GM19455 (cell line): ENCODE measurements at regions not wholly inside any gene's neighbourhood (a gene's known extent, or its start where the extent isn't known, plus 50 kb on each side); places are given as distances from the start of the nearest gene placed in this dataset.

Source experiments
- ATAC-seq: cut with Tn5 transposase; IDR thresholded peaks from one replicate; pipeline ENCODE4 v1.9.1; 2021; ENCODE audit not compliant: unreplicated experiment

- no peak for ATAC-seq
These were observed 56.7 kb upstream of the GUCA2B start for GRCh38 chr1:42096554-42096953.

GRCh38 chr1:42089246-42089645 lies 64.0 kb upstream of the GUCA2B start:
- ATAC-seq, result no peak

GRCh38 chr1:42086146-42086545 lies 67.1 kb upstream of the GUCA2B start:
- ATAC-seq, result no peak

- no peak for ATAC-seq
These were observed 67.6 kb upstream of the GUCA2B start for GRCh38 chr1:42085596-42085995.

GRCh38 chr1:42081475-42081874 lies 71.7 kb upstream of the GUCA2B start:
- ATAC-seq, result no peak

- ATAC-seq, result no peak
These were observed 78.0 kb upstream of the GUCA2B start for GRCh38 chr1:42075179-42075578.

- no peak for ATAC-seq
These were observed 82.2 kb upstream of the GUCA2B start for GRCh38 chr1:42070996-42071395.

- ATAC-seq, result no peak
These were observed 95.4 kb upstream of the GUCA2B start for GRCh38 chr1:42057800-42058199.

GRCh38 chr1:42056460-42056859 lies 96.8 kb upstream of the GUCA2B start:
- no peak for ATAC-seq

GRCh38 chr1:42055061-42055460 lies 98.1 kb upstream of the GUCA2B start:
- no peak for ATAC-seq

GRCh38 chr1:42052072-42052699 lies 101.0 kb upstream of the GUCA2B start:
- no peak for ATAC-seq

- no peak for ATAC-seq
These were observed 105.7 kb upstream of the GUCA2B start for GRCh38 chr1:42047508-42047880.

GRCh38 chr1:42046761-42047507 lies 106.3 kb upstream of the GUCA2B start:
- ATAC-seq, result no peak

- no peak for ATAC-seq
These were observed 108.9 kb upstream of the GUCA2B start for GRCh38 chr1:42044346-42044745.

- ATAC-seq, result no peak
These were observed 109.4 kb upstream of the GUCA2B start for GRCh38 chr1:42043811-42044210.

- ATAC-seq, result no peak
These were observed 110.0 kb upstream of the GUCA2B start for GRCh38 chr1:42043182-42043581.

GRCh38 chr1:42041031-42041430 lies 112.2 kb upstream of the GUCA2B start:
- ATAC-seq, result no peak

- ATAC-seq, result no peak
These were observed 113.1 kb upstream of the GUCA2B start for GRCh38 chr1:42040159-42040558.

- ATAC-seq, result no peak
These were observed 114.9 kb upstream of the GUCA2B start for GRCh38 chr1:42038261-42038660.

- ATAC-seq, result no peak
These were observed 115.6 kb upstream of the GUCA2B start for GRCh38 chr1:42037586-42037985.

GRCh38 chr1:42037161-42037560 lies 116.0 kb upstream of the GUCA2B start:
- no peak for ATAC-seq

GRCh38 chr1:42035830-42036604 lies 117.2 kb upstream of the GUCA2B start:
- peak; percentile 91 for ATAC-seq
